ENCODE measurements at regions not wholly inside any gene's neighbourhood (a gene's known extent, or its start where the extent isn't known, plus 50 kb on each side); places are given as distances from the start of the nearest gene placed in this dataset.

DNA sequence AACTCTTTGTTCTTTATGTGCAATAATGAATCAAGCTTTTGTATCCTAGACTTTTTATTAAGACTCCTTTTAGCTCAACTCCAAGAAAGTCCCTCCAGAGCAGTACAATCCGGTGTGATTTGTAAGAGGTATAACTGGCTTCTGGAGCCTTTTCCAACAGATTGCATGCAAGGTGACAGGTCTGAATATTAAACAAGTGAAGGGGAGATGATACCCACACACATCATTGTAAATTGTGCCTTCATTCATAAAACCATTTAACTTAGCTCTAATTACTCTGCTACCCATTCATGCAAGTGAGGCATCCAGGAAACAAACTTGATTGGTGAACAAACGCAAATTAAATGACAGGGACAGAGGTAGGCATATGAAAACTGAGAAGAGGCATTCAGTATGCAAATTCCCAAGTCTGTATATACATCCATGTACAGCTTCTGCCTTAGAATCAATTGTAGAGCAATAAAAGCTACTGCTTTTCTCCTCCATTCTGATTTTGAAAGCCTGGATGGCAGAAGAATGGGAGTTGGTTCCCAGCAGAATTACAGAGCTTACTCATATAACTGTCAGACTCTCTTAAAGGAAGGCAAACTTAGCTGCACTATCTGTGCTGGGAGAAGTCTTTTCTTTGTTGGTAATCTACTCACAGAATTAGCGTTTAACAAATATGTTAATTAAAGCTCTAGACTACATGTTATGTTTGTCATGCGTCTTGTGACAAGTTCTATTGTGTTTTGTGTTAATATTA, 261.0 kb upstream of the CDH6 start:
- TF ChIP-seq, protein P1, sequence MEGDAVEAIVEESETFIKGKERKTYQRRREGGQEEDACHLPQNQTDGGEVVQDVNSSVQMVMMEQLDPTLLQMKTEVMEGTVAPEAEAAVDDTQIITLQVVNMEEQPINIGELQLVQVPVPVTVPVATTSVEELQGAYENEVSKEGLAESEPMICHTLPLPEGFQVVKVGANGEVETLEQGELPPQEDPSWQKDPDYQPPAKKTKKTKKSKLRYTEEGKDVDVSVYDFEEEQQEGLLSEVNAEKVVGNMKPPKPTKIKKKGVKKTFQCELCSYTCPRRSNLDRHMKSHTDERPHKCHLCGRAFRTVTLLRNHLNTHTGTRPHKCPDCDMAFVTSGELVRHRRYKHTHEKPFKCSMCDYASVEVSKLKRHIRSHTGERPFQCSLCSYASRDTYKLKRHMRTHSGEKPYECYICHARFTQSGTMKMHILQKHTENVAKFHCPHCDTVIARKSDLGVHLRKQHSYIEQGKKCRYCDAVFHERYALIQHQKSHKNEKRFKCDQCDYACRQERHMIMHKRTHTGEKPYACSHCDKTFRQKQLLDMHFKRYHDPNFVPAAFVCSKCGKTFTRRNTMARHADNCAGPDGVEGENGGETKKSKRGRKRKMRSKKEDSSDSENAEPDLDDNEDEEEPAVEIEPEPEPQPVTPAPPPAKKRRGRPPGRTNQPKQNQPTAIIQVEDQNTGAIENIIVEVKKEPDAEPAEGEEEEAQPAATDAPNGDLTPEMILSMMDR (IDR thresholded peaks at IDR 0.05), result no peak
- TF ChIP-seq POLR2A (IDR thresholded peaks at IDR 0.05), result no peak

Measured in Peyer's patch (tissue), 4 donors.